Activated T-helper 17 cell treated with anti-CD3 and anti-CD28 coated beads, Interleukin-2, amount 50 U/mL, for 72 hours (primary cell): ENCODE measurements at regions not wholly inside any gene's neighbourhood (a gene's known extent, or its start where the extent isn't known, plus 50 kb on each side); places are given as distances from the start of the nearest gene placed in this dataset.

ENCODE experiments used
- ATAC-seq: fragments of 150-1000 bp; cut with Tn5 transposase; replicated peaks from 2 replicates; pipeline ENCODE4 v1.10.0; 2021; ENCODE audit warnings: mild to moderate bottlenecking, moderate library complexity
- H3K27ac Mint-ChIP-seq: one replicate; pipeline ENCODE4 v1.8.0; 2022; ENCODE audit warnings: mixed read lengths
- H3K27me3 Mint-ChIP-seq: one replicate; pipeline ENCODE4 v1.8.0; 2022; ENCODE audit warnings: mixed read lengths
- H3K36me3 Mint-ChIP-seq: one replicate; pipeline ENCODE4 v1.8.0; 2022; ENCODE audit warnings: low read depth, mild to moderate bottlenecking, mixed read lengths
- H3K4me1 Mint-ChIP-seq: one replicate; pipeline ENCODE4 v1.8.0; 2022; ENCODE audit warnings: mixed read lengths
- H3K4me3 Mint-ChIP-seq: one replicate; pipeline ENCODE4 v1.8.0; 2022; ENCODE audit warnings: mild to moderate bottlenecking, mixed read lengths
- H3K9me3 Mint-ChIP-seq: one replicate; pipeline ENCODE4 v1.8.0; 2022; ENCODE audit warnings: mixed read lengths

DNA sequence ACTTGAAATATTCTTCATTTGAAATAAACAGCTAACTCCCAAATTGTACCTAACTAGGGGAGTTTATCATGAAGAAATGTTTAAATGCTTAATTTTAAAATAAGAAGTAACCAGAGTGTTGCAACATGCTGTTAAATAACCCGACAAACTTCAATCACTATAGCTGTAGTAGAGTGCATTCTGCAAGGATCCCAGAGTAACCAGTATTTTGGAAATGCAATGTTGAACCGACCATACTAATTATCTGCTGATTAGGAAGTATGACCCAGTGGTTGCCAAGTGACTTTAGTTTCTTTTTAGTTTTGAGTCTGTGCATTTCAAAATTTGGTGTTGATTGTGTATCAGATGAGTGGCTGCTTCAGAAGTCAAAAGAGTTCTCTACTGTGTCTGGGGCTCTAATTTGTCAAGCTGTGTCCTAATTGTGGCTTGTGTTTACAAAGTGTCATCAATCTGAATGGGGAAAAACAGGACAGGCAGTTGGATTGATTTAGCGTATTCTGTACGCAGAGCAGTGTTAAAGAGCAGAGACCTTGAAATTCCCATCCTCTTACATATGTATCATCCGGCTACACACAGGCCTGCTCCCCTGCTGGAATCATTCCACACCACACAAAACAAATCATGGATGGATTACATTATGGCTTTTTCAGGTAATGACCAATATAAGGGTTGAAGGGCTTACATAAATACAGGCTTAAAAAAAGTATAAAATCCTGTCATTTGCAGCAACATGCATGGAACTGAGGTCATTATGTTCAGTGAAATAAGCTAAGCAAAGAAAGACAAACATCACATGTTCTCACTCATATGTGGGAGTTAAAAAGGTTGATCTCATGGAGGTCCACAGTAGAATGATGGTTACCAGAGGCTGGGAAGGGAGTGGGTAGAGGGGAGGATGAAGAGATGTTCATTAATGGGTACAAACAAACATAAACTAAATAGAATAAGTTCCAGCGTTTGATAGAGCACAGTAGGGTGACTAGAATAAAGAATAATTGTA is 351.5 kb downstream of the KLF12 start:
- H3K9me3 Mint-ChIP-seq, result peaks cover 3% of the 10 kb centered on the region
- H3K27ac Mint-ChIP-seq, result no peak overlapping the region
- H3K27me3 Mint-ChIP-seq, result no peaks in the 10 kb centered on the region
- H3K4me1 Mint-ChIP-seq, result peaks cover 11% of the 10 kb centered on the region
- no peak overlapping the region for H3K4me3 Mint-ChIP-seq
- H3K36me3 Mint-ChIP-seq, result peaks cover 18% of the 10 kb centered on the region
- no peak for ATAC-seq

DNA sequence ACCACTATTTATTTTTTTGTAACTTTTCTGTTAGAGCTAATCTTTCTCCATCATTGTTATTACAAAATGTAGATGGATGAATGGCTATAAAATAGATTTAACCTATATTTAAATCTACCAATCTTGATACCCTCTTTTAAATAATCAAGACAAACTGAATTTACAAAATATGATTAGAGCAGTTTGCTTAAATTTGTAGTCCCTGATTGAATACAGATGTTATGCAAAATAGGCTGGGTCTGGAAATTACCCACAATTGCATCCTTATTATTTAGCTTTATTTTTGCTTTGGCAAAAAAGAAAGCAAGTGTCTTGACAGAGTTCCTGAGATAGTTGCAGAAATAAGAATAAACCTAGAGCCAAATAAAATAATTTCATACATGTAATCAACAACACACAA is 352.8 kb downstream of the KLF12 start:
- no peak for ATAC-seq
- H3K27ac Mint-ChIP-seq, result no peak overlapping the region
- H3K27me3 Mint-ChIP-seq, result no peaks in the 10 kb centered on the region
- H3K9me3 Mint-ChIP-seq, result peaks cover 9% of the 10 kb centered on the region
- H3K36me3 Mint-ChIP-seq, result peaks cover 28% of the 10 kb centered on the region
- H3K4me3 Mint-ChIP-seq, result no peak overlapping the region
- H3K4me1 Mint-ChIP-seq, result peaks cover 18% of the 10 kb centered on the region

DNA sequence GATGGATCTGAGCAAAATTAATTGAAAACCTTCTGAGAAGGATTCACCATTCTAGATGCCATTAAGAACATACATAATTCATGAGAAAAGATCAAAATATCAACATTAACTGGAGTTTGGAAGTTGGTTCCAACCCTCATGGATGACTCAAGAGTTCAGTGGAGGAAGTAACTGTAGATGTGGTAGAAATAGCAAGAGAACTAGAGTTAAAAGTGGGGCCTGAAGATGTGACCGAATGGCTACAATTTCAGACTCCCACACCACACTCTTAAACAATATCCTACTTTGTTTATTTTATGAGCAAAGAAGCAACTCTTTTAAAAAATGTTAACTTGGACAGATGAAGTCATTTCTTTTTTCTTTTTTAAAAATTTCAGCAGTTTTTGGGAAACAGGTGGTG is 354.3 kb downstream of the KLF12 start:
- Mint-ChIP-seq H3K9me3 (peaks cover 9% of the 10 kb centered on the region), H3K27ac (no peak overlapping the region), H3K4me3 (no peak overlapping the region), H3K27me3 (no peaks in the 10 kb centered on the region), H3K4me1 (peaks cover 18% of the 10 kb centered on the region), H3K36me3 (peaks cover 28% of the 10 kb centered on the region)
- ATAC-seq, result no peak

DNA sequence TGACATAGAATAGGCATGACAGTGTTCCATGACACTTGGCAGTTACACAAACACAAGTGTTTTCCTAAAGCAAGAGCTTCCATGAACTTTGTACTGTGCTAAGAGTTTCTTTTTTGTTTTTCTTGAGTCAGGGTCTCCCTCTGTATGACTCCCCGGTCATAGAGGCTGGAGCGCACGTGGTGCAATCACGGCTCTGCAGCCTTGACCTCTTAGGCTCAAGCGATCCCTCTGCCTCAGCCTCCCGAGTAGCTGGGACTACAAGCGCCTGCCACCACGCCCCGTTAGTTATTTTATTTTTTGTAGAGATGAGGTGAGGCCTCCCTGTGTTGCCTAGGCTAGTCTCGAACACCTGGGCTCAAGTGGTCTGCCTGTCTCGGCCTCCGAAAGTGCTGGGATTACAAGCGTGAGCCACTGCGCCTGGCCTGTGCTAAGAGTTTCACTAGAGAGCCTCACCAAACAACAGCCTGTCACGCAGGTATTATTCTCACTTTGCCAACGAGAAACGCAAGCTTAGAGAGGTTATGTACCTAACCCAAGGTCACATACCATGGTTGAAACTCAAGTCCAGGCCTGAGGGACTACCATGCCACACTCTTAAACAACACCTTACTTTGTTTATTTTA is 355.9 kb downstream of the KLF12 start:
- Mint-ChIP-seq H3K36me3 (peaks cover 35% of the 10 kb centered on the region), H3K4me3 (no peak overlapping the region), H3K27me3 (no peaks in the 10 kb centered on the region), H3K9me3 (peaks cover 9% of the 10 kb centered on the region), H3K4me1 (peaks cover 23% of the 10 kb centered on the region), H3K27ac (no peak overlapping the region)
- no peak for ATAC-seq

DNA sequence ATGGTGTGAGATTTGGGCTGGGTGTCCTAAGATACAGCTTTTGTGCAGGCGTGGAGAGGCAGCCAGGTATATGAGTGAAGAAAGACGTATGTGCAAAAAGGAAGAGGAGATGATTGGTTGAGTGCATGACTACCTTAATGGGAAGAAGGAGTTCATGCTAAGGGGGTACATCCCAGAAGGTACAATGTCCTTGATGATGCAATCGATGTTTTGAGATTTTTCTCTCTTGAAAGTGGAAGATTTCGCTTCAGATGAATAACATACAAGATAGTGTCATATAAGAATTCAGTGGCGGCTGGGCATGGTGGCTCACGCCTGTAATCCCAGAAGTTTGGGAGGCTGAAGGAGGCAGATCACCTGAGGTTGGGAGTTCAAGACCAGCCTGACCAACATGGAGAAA is 357.1 kb downstream of the KLF12 start:
- no peak for ATAC-seq
- H3K4me1 Mint-ChIP-seq, result peaks cover 23% of the 10 kb centered on the region
- no peak overlapping the region for H3K4me3 Mint-ChIP-seq
- H3K27ac Mint-ChIP-seq, result peak overlapping the region; percentile 0
- peaks cover 40% of the 10 kb centered on the region for H3K36me3 Mint-ChIP-seq
- peaks cover 13% of the 10 kb centered on the region for H3K9me3 Mint-ChIP-seq
- H3K27me3 Mint-ChIP-seq, result no peaks in the 10 kb centered on the region

DNA sequence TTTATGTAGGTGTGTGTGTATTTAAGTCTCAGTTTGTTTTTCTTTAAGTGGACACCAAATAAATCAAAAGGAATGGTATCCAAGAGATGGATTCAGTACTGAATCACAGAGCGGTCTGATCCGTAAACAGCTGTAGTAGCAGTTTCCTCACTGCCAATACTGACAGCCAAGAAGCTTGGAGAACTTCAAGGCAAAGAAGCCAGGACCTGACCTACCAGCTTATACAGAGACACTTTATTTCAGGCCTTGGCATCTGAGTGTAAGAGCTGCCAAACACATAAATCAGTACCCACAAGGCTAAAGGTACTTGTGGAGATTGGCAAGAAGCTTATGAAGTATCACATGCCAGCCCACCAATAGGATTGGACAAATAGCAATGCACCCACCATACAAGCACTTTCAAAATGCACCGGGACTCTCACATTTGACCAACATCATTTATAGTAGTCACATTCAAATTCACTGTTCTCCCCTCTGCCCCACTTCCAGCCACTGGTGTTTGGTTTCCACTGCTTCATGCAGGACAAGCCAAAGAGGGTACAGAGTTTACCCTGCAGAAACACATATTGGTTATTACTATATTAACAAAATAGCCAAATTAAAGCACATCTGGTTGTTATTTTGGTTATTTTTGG is 357.9 kb downstream of the KLF12 start:
- peak overlapping the region; percentile 0 for H3K27ac Mint-ChIP-seq

DNA sequence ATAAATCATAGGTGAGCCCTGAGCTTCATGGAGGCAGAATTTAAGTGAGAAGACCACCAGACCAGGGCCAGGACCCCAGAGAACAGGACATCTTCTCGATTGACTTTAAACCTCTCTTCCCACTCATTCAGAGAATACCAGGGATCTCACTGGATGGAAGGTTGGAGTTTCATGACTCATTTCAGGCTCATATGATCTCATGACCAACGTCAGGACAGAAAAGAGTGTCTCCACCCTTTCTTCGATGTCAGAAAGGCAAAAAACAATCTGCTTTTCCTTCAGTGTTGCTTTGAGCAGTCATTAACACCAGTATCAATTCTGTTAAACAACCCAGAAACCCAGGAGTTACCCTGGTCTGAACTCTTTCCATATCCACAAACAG is 361.0 kb downstream of the KLF12 start:
- Mint-ChIP-seq H3K27me3 (no peaks in the 10 kb centered on the region), H3K9me3 (peaks cover 11% of the 10 kb centered on the region), H3K4me1 (peaks cover 27% of the 10 kb centered on the region), H3K4me3 (no peak overlapping the region), H3K27ac (peak overlapping the region; percentile 28), H3K36me3 (peaks cover 22% of the 10 kb centered on the region)
- ATAC-seq, result no peak

More for the DNA sequence above, 357.9 kb downstream of the KLF12 start:
- no peaks in the 10 kb centered on the region for H3K27me3 Mint-ChIP-seq
- peaks cover 40% of the 10 kb centered on the region for H3K36me3 Mint-ChIP-seq
- H3K4me3 Mint-ChIP-seq, result no peak overlapping the region
- peaks cover 26% of the 10 kb centered on the region for H3K4me1 Mint-ChIP-seq
- ATAC-seq, result no peak
- peaks cover 14% of the 10 kb centered on the region for H3K9me3 Mint-ChIP-seq

DNA sequence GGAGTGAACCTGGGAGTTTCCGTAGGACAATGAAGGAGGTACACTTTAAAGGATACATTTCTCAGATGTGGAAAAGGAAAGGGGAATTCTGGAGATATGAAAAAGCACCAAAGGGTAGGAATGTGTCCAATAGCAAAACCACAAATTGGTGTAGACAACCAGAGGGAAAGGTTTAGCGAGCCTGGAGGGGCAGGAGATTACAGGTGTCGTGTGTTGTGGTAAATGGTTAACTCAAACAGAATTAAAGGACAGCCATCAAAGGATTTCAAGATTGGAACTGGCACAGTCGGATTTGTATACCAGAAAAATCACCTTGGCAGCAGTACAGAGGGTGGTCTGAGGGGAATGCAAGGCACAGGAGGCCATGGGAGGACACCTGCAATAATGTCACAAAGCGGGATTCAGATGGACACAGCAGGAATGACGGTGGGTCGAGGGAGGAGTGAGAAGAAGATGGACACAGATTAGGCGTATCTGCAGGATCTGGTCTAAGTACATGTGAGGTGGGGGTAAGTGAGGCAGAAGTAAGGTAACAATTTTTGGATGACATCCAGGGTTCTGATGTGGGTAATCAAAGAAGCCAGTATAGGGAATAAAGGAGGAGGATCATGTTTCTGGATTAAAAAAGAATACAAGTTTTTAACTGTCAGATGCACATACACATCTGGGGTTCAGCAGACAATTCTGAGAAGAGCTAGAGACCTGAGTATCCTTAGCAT is 361.6 kb downstream of the KLF12 start:
- H3K4me3 Mint-ChIP-seq, result no peak overlapping the region
- peaks cover 11% of the 10 kb centered on the region for H3K9me3 Mint-ChIP-seq
- no peaks in the 10 kb centered on the region for H3K27me3 Mint-ChIP-seq
- ATAC-seq, result no peak
- peaks cover 29% of the 10 kb centered on the region for H3K4me1 Mint-ChIP-seq
- peaks cover 22% of the 10 kb centered on the region for H3K36me3 Mint-ChIP-seq
- H3K27ac Mint-ChIP-seq, result peak overlapping the region; percentile 3

DNA sequence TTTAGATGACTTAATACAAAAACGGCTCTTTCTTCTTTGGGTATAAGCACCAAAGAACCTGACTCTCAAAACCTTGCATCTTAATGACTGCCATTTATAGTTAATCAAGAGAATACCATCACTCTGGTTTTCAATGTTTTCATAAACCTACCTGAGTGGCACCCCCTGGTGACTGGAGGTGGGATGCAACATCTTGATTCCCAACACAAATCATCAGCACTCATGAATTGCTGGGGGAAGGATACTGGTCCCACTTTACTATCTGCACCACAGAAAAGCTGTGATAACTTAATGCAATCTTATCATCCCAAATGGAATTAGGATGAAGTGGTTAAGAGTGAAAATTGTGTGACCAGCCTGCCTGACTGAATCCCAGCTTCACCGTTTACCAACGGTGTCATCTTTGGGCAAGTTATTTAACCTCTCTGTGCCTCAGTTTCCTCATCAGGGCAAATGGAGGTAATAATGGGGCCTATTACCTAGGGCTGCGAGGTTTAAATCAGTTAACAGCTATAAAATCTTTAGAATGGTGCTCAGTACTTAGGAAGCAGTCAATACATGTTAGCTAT is 366.4 kb downstream of the KLF12 start:
- Mint-ChIP-seq H3K27ac (peak overlapping the region; percentile 64), H3K9me3 (peaks cover 5% of the 10 kb centered on the region), H3K36me3 (peaks cover 28% of the 10 kb centered on the region), H3K4me1 (peaks cover 38% of the 10 kb centered on the region), H3K4me3 (peak overlapping the region; percentile 89), H3K27me3 (no peaks in the 10 kb centered on the region)
- peak; percentile 12 for ATAC-seq

DNA sequence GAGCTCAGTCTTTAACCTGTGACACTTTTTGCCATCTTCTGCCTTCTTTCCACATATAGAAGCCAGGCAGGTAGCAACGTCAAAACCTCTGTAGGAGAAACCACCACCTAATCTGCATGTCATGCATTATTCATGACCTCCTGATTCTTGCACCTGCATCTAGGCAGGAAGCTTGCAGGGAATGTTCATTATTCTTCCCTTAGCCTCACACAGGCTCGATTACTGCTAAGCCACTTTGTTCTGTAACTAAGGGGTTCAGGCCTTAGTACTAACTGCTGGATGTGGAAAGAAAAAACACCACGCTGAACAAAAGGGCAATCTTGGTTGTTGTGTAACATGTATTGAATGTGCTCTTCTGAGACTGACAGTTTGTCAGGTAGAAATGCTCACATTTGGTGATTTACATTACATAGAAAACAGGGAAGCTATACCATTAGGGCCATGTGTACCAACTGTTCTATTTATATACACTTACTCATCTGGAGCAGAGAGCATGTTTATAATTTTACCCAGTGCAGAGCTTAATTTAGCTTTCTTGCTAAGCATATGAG is 366.9 kb downstream of the KLF12 start:
- peak; percentile 37 for ATAC-seq
- Mint-ChIP-seq H3K9me3 (peaks cover 2% of the 10 kb centered on the region), H3K36me3 (peaks cover 30% of the 10 kb centered on the region), H3K4me3 (peak overlapping the region; percentile 89), H3K4me1 (peaks cover 34% of the 10 kb centered on the region), H3K27me3 (no peaks in the 10 kb centered on the region), H3K27ac (peak overlapping the region; percentile 64)

DNA sequence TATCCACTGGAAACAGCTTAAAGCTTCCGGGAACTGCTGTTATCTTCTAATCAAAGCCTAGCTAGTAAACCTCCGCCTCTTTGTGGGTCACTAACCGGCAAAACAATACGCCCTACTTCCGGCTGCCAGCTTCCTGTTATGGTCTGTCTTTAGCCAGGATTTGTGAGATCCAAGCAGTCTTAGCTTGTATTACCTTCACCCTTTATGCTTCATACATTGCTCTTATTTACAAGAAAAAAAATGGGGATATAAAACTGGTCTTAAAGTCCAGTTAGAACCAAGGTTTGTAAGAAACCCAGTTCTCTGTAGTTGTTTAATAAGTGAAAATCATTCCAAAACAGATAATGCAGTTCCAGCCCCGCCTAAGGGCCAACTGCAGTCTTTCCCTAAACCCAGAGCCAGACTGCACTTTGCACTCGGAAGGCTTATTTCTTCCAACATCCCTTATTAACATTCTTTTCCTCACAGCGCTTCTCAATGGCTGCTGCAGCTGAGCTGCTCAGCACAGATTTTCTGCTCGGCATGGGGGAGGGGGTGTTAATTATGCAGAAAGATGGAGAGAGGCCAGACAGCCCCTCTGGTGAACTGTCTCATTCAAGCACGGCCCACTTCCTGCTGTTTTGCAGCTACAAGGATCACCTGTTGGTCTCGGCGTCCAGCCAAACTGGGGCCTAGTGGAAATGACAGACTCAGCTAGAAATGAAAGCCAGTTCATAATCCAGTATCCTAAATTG is 368.4 kb downstream of the KLF12 start:
- H3K9me3 Mint-ChIP-seq, result no peaks in the 10 kb centered on the region
- peak; percentile 82 for ATAC-seq

DNA sequence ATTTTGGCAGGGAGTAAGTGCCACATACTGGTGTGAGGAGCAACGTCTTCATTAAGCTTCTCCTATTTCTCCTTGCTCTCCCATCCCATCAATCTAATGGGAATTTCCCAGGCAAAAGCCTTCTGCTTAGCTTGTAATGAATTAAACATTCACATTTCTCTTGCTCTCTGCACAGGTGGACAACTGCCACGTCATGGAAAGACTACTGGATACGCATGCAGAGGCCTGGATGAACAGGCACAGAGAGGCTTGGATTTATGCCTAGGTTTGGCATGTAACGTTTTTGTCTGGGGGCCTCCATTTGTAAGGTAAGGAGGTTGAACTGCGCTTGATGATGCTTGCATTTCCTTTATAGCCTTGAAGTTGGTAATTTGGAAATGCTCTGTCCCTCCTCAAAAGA is 374.8 kb downstream of the KLF12 start:
- Mint-ChIP-seq H3K27ac (no peak overlapping the region), H3K4me3 (no peak overlapping the region), H3K4me1 (peaks cover 9% of the 10 kb centered on the region), H3K9me3 (no peaks in the 10 kb centered on the region), H3K36me3 (peaks cover 20% of the 10 kb centered on the region), H3K27me3 (no peaks in the 10 kb centered on the region)
- no peak for ATAC-seq

More for the DNA sequence above, 368.4 kb downstream of the KLF12 start:
- Mint-ChIP-seq H3K27ac (peak overlapping the region; percentile 94), H3K36me3 (peaks cover 29% of the 10 kb centered on the region), H3K4me1 (peaks cover 34% of the 10 kb centered on the region), H3K27me3 (no peaks in the 10 kb centered on the region), H3K4me3 (peak overlapping the region; percentile 89)
